ENCODE measurements at regions not wholly inside any gene's neighbourhood (a gene's known extent, or its start where the extent isn't known, plus 50 kb on each side); places are given as distances from the start of the nearest gene placed in this dataset.

DNA sequence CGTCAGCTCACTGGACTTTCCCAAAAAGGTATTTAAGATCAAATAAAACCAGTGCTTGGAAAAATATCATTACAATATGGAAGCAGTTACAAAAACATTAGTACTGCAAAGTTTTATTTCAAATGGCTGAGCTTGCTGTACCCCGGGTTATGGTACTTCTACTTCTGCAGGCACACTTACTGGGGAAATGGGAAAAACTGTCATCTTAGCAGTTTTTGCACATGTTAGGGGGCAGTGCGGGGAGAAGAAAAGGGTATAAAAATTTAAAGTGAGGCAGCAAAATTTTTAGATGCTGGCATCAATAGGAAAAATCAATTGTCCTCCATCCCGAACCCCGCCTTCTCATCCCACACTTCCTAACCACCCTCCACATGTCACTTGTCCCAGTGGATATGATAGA is 133.4 kb downstream of the ATG4C start:
- DNase-seq: no peak

GRCh38 chr1:62917805-62918204 is 133.9 kb downstream of the ATG4C start:
- no peak for DNase-seq

DNA sequence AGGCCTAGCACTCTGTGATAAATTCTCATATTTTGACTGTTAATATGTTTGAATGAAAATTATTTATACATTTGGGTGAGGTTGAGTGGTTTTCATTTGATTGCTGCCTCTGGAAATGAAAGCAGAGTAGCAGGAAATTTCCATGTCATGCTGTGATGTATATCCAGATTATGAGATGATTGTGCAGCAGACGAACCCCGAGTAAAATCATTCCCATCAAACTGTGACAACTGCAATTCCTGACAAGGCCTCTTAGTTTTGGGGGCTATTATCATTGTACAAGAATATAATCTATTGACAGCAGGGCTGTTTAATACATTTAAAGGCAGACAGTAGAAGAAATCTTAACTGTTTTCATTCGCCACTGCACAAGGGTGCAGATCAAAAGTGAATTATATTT is 134.8 kb downstream of the ATG4C start:
- DNase-seq: no peak

DNA sequence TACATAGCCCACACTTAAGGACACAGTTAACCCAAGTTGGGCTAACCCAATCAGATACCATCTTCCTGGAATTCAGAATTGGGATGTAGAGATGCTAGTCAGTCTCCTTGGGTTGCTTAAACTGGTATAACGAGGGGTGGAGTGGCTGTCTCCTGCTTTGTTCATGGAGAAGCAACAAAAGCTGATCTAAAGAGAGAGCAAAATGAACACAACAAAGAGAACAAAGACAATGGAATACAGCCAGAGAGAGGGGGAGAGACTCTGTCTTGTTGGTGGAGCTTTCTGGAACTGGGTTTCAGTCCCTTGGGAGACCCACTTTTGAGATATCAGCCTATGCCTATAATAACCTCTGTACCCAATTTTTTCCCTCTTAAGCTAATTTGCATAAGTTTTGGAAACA is 138.1 kb downstream of the ATG4C start:
- DNase-seq: no peak

DNA sequence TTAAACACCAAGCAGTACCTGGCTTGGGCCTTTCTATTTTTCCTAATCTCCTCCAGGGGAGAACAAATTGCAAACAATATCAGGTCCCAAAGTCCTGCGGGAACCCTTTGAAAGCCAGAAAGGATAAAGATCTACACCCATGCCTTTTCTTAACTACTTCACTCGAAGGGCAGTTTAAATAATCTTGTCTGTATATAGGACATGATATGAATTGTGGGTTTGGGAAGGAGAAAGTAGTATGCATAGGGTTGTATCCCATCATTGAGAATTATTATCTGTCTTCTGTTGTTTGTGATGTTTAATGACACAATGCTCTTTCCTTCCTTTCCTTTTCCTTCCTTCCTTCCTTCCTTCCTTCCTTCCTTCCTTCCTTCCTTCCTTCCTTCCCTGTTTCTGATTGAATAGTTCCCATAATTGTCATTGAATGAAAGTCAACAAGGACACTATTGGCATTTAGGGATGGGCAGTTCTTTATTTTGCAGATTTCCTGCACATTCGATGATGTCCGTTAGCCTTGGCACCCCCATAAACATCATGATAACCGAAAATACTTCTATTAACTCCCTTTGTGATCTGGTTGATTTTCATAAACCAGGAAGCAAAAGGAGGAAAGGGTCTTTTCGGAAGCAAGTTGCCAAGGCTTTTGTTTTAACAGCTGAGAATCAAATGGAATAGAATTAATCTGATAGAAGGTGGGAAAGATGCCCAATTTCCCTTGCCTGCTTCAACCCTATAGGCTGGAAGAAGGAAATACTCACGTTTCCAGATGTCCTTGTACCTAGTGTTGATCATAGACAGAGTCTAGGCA is 141.3 kb downstream of the ATG4C start:
- DNase-seq: no peak

DNA sequence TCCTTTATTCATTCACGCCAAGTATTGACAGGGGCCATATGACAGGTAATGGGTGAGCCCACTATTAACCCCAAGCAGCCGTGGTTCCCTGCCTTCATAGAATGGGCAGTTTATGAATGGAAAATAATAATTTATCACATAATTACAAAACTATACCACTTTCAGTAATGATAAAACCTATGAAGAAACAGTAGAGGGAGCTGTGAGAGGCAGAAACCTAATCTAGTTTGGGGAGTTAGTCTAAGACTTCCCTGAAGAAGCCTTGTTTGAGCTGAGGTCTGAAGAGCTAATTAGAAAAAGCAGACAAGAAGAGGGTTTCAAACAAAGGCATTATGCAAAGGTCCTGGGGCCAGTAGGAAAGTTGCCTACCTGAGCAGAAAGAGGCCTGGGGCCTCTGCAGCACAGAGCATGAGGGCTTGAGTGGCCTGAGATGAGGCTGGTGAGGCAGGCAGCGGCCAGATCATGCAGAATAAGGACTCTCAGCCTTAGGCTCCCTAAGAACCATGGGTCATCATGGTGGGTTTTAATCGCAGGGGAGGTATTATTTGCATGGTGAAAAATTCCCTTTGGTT is 142.8 kb downstream of the ATG4C start:
- no peak for DNase-seq

DNA sequence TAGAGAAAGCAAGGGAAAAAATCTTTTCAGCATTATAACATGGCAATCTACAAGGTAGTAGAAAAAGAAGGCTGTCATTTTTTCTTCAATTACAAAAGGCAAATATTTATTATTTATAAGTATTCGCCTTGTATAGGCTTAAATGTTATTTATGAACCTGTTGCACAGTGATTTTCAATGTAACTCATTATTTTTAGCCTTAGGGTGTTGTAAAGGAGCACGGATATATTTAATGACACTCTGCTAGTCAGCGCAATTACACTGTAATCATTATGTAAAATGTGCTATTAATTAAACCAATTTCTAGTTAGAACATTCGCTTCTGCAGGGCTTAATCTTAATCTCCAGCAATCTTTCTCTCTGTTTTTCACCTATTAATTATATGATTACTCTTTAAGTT is 145.0 kb downstream of the ATG4C start:
- no peak for DNase-seq

DNA sequence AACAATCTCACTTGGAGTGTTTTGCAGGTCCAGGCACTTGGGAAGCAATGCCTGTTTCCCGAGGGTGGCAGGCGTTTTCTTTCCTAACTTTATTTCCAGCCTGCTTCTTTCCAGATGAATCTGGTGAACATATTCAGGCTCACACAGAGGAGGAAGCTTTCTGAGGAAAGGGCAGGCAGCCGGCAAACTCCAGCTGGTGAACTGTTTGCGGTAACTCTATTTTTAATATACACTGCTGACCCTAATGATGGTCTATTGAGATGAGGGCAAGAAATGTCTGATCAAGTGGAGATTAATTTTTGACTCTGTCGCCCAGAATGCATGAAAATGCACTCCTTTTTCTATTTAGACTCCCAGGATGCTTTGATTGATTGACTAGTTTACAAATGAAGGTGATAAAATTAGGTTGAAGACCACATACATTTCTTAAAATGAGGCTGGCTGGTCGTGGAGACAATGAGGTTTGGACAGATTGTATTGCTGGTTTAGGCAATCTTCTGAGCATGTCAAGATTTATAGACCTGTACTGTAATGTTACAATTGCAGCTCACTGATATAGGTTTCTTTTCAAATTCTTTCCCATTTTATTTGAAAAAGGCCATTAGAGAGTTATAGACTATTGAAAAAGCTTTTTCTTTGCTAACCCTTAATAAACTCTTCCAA is 153.8 kb downstream of the ATG4C start:
- DNase-seq: no peak

DNA sequence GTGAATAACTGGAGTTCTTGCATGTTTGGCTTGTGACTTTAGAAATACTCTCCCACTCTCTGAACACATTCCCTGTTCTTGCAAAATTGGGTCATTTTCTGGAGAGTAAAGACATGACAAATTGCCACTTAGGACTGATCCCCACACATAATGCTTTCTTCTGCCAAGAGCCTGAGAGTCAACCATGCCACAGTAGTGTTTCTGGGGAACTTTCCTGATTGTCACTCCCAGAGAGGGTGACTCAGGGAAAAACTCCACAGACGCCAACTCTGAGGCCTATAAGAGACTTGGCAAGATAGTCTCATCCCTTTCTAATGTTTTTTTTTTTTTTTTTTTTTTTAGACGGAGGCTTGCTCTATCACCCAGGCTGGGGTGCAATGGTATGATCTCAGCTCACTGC is 157.8 kb downstream of the ATG4C start:
- DNase-seq: no peak

- DNase-seq: no peak
Observed at GRCh38 chr1:62946511-62946910, 162.6 kb downstream of the ATG4C start.

GRCh38 chr1:62951428-62951827 is 167.5 kb downstream of the ATG4C start:
- no peak for DNase-seq

- no peak for DNase-seq
Observed at GRCh38 chr1:62952596-62952995, 168.7 kb downstream of the ATG4C start.

GRCh38 chr1:62953633-62954032 is 169.7 kb downstream of the ATG4C start:
- DNase-seq: no peak

DNA sequence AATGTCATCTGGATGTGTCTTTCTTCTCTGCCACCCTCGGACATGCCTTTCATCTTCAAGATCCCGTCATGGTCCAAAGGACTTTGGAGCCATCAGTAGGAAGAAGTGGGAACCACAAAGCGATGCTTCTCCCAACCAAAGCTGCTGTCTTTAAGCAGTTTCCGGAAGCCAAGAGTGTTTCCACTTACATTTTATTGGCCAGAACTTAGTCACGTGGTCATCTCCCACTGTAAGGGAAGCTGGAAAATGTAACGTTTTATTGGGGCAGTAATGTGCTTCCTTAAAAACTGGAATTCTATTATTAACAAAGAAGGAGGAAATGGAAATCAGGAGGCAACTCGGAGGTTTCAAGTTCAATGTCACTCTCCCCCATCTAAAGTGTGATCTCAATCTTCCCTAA is 170.8 kb downstream of the ATG4C start:
- no peak for DNase-seq

- no peak for DNase-seq
Observed at GRCh38 chr1:62955666-62956065, 171.7 kb downstream of the ATG4C start.

- no peak for DNase-seq
Observed at GRCh38 chr1:62962014-62962812, 178.3 kb downstream of the ATG4C start.

- no peak for DNase-seq
Observed at GRCh38 chr1:62962901-62963776, 179.2 kb downstream of the ATG4C start.

- DNase-seq: no peak
Observed at GRCh38 chr1:62964141-62964540, 180.2 kb downstream of the ATG4C start.

- DNase-seq: no peak
Observed at GRCh38 chr1:62967031-62967430, 183.1 kb downstream of the ATG4C start.

DNA sequence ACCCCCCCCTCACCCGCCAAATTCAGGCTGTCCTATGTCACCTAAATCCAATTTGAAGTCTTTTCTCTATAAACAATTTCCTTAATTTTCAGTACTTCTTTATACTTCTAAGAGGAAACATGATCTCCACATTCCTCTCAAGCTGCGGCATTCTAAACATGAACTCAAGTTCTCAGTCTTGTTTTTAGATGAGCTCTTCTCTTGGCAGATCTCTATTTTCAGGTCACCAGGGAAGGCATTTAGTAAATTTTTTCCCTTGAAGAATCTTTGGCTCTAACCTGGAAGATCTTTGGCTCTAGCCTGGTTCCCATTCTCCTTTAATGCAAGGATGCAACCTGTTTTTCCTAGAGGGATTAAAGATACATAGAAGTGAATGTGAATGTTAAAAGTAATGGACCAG is 193.4 kb downstream of the ATG4C start:
- no peak for DNase-seq

- no peak for DNase-seq
Observed at GRCh38 chr1:62978741-62979140, 194.8 kb downstream of the ATG4C start.

DNA sequence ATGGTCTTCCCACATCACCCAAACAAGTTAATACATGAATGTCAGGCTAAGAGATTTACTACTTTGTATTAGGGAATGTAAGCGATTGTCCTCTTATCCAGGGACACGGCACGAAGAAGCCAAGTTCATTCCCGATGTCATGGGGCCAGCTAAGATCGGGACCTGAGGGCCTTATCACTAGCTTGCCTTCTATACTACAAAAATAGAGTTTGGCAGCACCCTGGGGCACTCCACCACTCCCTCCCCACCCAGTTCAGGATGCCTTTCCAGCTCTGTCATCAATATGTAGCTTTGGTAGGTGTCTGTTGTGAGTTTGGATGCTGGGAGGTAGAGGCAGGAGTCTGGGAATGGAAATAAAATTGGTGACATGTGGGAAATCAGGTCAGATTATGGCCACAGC is 197.5 kb downstream of the ATG4C start:
- DNase-seq: no peak

DNA sequence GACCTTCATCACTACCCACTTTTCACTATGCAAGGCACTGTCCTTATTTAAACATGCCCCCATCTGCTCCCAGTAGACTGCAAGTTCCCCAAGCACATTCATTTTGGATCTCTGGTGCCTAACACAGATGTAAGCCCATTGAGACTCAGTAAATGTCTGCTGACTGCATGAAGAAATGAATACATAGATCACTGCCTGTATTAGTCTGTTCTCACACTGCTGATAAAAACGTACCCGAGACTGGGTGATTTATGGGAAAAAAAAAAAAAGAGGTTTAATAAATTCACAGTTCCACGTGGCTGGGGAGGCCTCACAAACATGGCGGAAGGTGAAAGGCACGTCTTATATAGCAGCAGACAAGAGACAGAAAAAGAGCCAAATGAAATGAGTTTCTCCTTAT is 204.9 kb downstream of the ATG4C start:
- DNase-seq: no peak

Data from NCI-H1694 (cell line).